IgD-negative memory B cell (primary cell): ENCODE measurements at regions not wholly inside any gene's neighbourhood (a gene's known extent, or its start where the extent isn't known, plus 50 kb on each side); places are given as distances from the start of the nearest gene placed in this dataset.

ENCODE experiments used
- H3K27ac Mint-ChIP-seq, 3 donors: one replicate each; pipeline ENCODE4 v1.8.0; 2020 to 2022; ENCODE audit warnings: mild to moderate bottlenecking in 3 of 3, mixed read lengths in 3 of 3, moderate library complexity in 1 of 3
- H3K27me3 Mint-ChIP-seq: one replicate; pipeline ENCODE4 v1.8.0; 2021; ENCODE audit warnings: mixed read lengths
- H3K36me3 Mint-ChIP-seq: one replicate; pipeline ENCODE4 v1.8.0; 2020; ENCODE audit warnings: mild to moderate bottlenecking, mixed read lengths
- H3K4me1 Mint-ChIP-seq, 3 donors: one replicate each; pipeline ENCODE4 v1.8.0; 2020 to 2022; ENCODE audit warnings: mixed read lengths in 3 of 3, mild to moderate bottlenecking in 1 of 3
- H3K4me3 Mint-ChIP-seq, 4 donors: one replicate each; pipeline ENCODE4 v1.8.0; 2020 to 2022; ENCODE audit warnings: mild to moderate bottlenecking in 4 of 4, mixed read lengths in 4 of 4, moderate library complexity in 3 of 4
- H3K9me3 Mint-ChIP-seq, 3 donors: one replicate each; pipeline ENCODE4 v1.8.0; 2020 to 2021; ENCODE audit warnings: mixed read lengths in 3 of 3, mild to moderate bottlenecking in 1 of 3

DNA sequence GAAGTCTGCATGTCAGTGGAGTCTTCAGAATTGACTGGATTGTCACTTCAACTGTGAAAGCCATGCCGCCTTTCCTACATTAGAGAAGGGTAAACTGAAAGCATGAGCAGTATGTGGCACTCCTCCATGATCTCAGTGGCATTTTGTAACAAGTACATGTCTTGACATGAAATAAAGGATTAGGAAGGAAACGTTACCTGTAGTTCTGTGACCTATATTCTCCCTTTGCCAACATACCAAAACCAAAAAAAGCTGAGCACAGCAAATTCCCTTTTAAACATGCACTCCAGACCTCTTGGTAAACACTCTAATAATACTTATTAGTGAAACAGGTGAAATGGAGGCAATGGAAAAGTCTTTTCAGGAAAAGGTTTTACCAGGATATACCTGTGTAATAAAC lies 344.2 kb downstream of the GRIA2 start:
- no peaks in the 10 kb centered on the region for H3K27me3 Mint-ChIP-seq

DNA sequence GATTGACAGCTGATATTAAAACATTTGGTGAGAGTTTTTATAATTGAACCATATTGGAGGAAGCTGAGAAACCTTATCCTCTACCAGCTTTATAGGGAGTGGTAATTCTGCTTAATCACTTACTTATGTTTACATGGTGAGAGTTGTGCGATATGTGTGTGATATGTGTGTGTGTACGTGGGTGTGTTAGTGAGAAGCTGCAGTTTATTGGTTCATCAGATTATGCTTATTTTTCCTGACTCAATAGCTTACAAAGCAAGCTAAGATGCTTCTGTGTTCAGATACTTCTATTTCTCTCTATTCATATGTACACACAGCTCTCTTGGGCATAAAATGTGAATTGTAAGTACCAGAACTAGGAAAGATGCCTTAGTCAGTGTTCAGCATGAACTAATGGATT lies 343.7 kb downstream of the GRIA2 start:
- Mint-ChIP-seq H3K4me1 (no peaks in the 10 kb centered on the region), H3K4me3 (no peak overlapping the region), H3K27ac (no peak overlapping the region), H3K27me3 (no peaks in the 10 kb centered on the region), H3K9me3 (peaks cover 0 to 3% (median 1%) of the 10 kb centered on the region in 3 donors), H3K36me3 (no peaks in the 10 kb centered on the region)

More for the DNA sequence above, 344.2 kb downstream of the GRIA2 start:
- Mint-ChIP-seq H3K4me3 (no peak overlapping the region), H3K4me1 (no peaks in the 10 kb centered on the region), H3K27ac (no peak overlapping the region), H3K36me3 (no peaks in the 10 kb centered on the region), H3K9me3 (peaks cover 0 to 3% (median 1%) of the 10 kb centered on the region in 3 donors)

DNA sequence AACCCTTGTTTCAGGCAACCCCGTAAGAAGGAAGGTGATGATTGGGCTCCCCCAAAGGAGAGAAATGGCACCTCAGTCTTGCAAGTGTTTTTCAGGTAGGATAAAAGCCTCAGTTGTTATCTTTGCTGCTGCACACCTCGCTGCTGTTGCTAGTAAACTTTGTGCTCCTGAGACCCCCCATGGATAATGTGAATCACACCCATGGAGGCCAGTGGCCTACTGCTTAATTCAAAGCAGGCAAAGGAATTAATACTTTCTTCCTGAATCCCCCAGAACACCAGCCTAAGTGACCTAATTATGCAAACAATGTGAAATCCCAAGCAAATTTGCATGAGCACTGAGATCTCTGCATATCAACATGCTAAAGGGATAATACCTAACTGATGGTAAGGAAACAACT lies 337.5 kb downstream of the GRIA2 start:
- H3K27ac Mint-ChIP-seq: no peak overlapping the region
- H3K4me1 Mint-ChIP-seq: no peaks in the 10 kb centered on the region
- H3K4me3 Mint-ChIP-seq: no peak overlapping the region
- peaks cover 0 to 2% (median 0%) of the 10 kb centered on the region in 3 donors for H3K9me3 Mint-ChIP-seq
- no peaks in the 10 kb centered on the region for H3K27me3 Mint-ChIP-seq
- H3K36me3 Mint-ChIP-seq: no peaks in the 10 kb centered on the region

DNA sequence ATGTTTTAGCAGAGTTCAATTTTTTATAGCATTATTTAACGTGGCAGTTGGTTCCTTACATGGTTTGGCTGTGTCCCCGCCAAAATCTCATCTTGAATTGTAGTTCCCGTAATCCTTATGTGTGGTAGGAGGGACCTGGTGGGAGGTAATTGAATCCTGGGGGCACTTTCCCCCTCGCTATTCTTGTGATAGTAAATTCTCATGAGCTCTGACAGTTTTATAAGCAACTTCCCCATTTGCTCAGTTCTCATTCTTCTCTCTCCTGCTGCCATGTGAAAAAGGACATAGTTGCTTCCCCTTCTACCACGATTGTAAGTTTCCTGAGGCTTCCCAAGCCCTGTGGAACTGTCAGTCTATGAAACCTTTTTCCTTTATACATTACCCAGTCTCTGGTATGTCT lies 329.5 kb downstream of the GRIA2 start:
- Mint-ChIP-seq H3K27ac (no peak overlapping the region), H3K4me1 (no peaks in the 10 kb centered on the region), H3K27me3 (no peaks in the 10 kb centered on the region), H3K36me3 (no peaks in the 10 kb centered on the region), H3K9me3 (peaks cover 1 to 4% (median 3%) of the 10 kb centered on the region in 3 donors), H3K4me3 (no peak overlapping the region)

DNA sequence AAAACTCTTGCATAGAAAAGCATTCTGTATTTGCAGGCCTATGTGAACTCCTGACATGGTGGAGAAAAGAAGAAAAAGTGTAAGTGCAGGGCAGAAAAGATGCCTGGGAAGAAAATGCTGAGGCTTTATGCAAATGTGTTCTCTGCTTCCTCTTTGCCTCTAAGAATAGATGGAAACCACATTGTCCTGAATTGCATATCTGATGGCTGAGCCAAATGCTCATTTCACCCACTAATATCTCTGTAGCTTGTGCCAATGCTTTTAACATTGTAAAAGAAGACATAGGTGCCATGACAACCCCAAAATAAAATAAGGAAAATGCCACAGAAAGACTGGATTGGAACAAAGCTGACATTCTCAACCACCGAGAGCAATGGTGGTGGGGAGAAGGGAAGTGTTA lies 307.4 kb downstream of the GRIA2 start:
- Mint-ChIP-seq H3K36me3 (no peaks in the 10 kb centered on the region), H3K9me3 (peaks cover 7 to 31% (median 12%) of the 10 kb centered on the region in 3 donors), H3K27ac (no peak overlapping the region), H3K4me1 (no peaks in the 10 kb centered on the region), H3K27me3 (no peaks in the 10 kb centered on the region), H3K4me3 (no peak overlapping the region)

DNA sequence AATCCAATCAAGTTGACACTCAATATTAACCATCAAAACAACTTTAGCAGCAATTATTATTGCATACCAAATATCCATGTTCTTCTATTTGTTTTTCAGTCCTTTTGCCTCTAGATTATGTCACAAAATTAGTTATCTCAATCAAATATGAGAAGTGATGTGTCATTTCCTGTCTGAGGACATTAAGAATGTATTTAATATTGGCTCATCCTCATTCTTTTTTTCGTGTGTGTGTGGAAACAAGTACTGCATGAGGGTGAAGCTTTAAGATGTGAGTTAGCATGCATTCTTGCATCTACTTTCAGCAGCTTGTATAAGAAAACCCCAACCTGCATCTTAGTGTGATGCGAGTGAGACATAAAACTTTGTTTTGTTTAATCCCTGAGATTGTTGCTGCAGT lies 301.4 kb downstream of the GRIA2 start:
- Mint-ChIP-seq H3K36me3 (no peaks in the 10 kb centered on the region), H3K4me3 (no peak overlapping the region), H3K27ac (no peak overlapping the region), H3K27me3 (no peaks in the 10 kb centered on the region), H3K4me1 (no peaks in the 10 kb centered on the region), H3K9me3 (peaks cover 2 to 13% (median 9%) of the 10 kb centered on the region in 3 donors)

DNA sequence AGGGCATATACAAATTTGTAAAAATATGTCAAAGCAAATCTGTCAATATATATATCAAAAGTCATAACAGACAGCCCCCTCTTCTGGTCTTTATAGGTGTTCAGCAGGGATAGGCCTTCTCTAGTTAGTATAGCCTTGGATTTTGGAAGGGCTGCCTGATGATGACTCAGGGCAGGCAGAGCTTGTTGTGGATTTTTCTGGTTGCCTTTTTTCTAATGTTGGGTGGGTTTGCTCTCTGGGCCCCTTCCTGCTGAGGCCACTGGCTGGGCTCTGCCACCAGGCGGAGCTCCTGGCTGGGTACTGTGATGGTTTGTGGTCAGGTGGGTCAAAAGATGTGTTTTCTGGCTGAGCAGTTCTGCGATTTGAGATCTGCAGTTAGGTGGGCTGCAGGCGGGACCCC lies 294.2 kb downstream of the GRIA2 start:
- H3K9me3 Mint-ChIP-seq: peaks cover 0 to under 1% (median 0%) of the 10 kb centered on the region in 3 donors
- no peaks in the 10 kb centered on the region for H3K27me3 Mint-ChIP-seq
- no peaks in the 10 kb centered on the region for H3K4me1 Mint-ChIP-seq
- no peak overlapping the region for H3K27ac Mint-ChIP-seq
- no peak overlapping the region for H3K4me3 Mint-ChIP-seq
- no peaks in the 10 kb centered on the region for H3K36me3 Mint-ChIP-seq

DNA sequence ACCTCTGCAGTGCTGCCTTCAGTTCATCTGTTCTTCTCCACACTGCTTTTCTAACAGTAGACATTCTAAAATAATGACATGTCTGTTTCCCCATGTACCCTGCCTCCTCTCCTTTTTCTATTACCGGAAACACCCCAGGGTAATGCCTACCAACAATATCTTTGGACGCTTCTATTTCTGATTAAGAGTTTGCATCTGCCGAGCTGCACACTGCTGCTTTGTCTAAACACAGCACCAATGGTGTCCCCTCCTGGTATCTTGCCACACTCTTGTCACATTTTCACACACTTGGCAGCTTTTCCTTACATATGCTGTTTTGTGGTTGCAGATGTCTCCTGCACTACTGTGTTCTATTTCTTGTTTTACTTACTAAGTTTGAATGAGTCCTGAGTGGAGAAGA lies 288.8 kb downstream of the GRIA2 start:
- H3K4me1 Mint-ChIP-seq: no peaks in the 10 kb centered on the region
- peaks cover 2 to 5% (median 5%) of the 10 kb centered on the region in 3 donors for H3K9me3 Mint-ChIP-seq
- no peaks in the 10 kb centered on the region for H3K27me3 Mint-ChIP-seq
- no peak overlapping the region for H3K27ac Mint-ChIP-seq
- no peak overlapping the region for H3K4me3 Mint-ChIP-seq
- H3K36me3 Mint-ChIP-seq: no peaks in the 10 kb centered on the region

DNA sequence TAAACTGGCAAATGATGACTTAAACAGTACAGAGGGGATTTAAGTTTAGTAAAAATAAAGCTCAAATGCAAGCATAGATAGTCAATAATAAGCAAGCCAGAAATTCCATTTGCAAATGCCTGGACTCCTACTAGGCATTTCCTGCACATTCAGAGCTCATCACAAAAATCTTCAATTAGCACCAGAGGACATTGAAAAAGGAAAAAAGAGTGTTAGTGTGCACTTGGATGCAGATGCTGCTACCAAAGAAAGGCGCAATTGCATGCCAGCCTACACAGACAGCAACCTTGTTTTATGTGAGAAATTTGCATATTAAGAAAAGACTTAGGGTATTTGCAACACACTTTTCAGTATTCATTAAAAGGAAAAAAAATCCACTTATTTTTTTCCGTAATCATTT lies 282.1 kb downstream of the GRIA2 start:
- Mint-ChIP-seq H3K4me1 (no peaks in the 10 kb centered on the region), H3K27ac (no peak overlapping the region), H3K36me3 (no peaks in the 10 kb centered on the region), H3K4me3 (no peak overlapping the region), H3K27me3 (no peaks in the 10 kb centered on the region), H3K9me3 (peaks cover 0 to 11% (median 2%) of the 10 kb centered on the region in 3 donors)

DNA sequence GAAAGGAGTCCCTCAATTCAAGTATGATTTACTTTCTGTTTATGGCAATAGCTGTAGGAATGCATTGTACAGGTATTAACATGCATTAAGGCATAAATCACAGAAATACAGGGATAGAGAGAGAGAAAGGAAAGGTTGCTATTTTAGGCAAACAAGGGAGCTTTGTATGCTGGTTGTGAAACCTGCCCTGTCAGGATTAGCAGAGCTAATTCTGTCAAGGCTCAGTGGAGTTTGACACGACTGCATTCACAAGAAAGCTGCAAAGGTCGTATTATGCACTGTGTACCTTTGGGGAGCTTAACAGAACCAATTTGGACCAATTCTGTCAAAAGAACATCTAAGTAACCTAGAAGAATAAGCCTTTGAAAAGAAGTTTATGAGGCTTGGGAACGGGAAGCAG lies 239.3 kb downstream of the GRIA2 start:
- H3K4me1 Mint-ChIP-seq: no peaks in the 10 kb centered on the region
- peaks cover 0 to 7% (median 6%) of the 10 kb centered on the region in 3 donors for H3K9me3 Mint-ChIP-seq
- no peak overlapping the region for H3K27ac Mint-ChIP-seq
- H3K4me3 Mint-ChIP-seq: no peak overlapping the region
- no peaks in the 10 kb centered on the region for H3K27me3 Mint-ChIP-seq
- H3K36me3 Mint-ChIP-seq: no peaks in the 10 kb centered on the region

DNA sequence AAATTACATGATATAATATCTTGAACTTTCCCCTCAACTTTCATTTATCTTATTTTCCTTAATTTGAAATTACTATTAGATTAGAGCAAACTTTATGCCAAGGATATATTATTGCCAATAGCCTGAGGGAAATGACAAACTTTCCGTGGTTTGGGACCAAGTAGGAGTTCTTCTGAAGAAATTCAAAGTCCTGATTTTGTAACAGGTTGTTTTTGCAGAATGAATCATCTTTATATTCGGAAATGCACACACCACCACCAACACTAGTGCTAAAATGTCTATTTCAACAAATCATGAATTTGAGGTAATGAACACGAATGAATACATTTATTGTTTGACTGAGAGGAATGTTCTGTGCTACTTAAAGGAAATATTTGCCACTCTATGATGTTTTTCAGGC lies 226.7 kb downstream of the GRIA2 start:
- H3K4me1 Mint-ChIP-seq: no peaks in the 10 kb centered on the region
- H3K36me3 Mint-ChIP-seq: no peaks in the 10 kb centered on the region
- H3K27ac Mint-ChIP-seq: no peak overlapping the region
- H3K4me3 Mint-ChIP-seq: no peak overlapping the region
- H3K27me3 Mint-ChIP-seq: no peaks in the 10 kb centered on the region
- H3K9me3 Mint-ChIP-seq: peaks cover 1 to 3% (median 2%) of the 10 kb centered on the region in 3 donors

DNA sequence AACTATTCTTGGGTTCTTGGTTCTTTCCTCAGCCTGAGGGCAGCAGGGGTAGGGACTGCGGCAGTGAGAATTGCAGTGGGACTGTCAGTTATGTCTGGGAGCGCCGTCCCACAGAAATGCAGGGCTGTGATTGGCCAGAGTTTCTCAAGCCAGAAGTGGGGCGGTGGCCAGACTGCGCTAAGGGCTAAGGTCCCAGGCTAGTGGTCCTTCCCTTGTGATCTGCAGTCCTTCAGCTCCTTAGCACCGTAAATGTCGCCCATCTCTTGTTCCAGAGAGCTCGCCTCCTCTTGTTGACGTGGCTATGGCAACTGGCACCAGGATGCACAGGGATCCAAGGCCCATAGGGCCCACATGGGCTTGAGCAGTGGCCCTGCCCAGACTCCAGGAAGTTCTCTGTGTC lies 223.5 kb downstream of the GRIA2 start:
- Mint-ChIP-seq H3K36me3 (no peaks in the 10 kb centered on the region), H3K4me1 (no peaks in the 10 kb centered on the region), H3K9me3 (peaks cover 0 to 3% (median 1%) of the 10 kb centered on the region in 3 donors), H3K27ac (no peak overlapping the region), H3K4me3 (no peak overlapping the region), H3K27me3 (no peaks in the 10 kb centered on the region)

DNA sequence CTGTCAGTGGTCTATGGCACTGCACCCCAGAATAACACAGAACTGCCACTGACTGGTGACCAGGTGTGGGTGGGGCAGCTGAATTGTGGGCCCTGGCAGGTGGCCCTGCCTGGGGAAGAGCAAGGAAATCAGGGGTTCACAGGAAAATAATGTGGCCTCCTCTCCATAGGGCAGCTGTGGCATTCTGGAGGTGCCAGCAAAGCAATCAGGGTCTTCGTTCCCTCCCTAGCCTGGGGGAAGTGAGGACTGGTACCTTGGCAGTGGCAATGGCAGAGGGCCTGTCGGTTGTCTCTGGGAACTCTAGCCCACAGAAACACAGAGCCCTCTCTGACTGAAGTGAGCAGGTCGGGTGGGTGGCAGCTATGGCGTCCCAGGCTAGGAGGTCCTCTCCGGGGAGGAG lies 223.0 kb downstream of the GRIA2 start:
- H3K4me1 Mint-ChIP-seq: no peaks in the 10 kb centered on the region
- H3K27me3 Mint-ChIP-seq: no peaks in the 10 kb centered on the region
- no peak overlapping the region for H3K4me3 Mint-ChIP-seq
- H3K27ac Mint-ChIP-seq: no peak overlapping the region
- no peaks in the 10 kb centered on the region for H3K36me3 Mint-ChIP-seq
- peaks cover 0 to 3% (median 1%) of the 10 kb centered on the region in 3 donors for H3K9me3 Mint-ChIP-seq

DNA sequence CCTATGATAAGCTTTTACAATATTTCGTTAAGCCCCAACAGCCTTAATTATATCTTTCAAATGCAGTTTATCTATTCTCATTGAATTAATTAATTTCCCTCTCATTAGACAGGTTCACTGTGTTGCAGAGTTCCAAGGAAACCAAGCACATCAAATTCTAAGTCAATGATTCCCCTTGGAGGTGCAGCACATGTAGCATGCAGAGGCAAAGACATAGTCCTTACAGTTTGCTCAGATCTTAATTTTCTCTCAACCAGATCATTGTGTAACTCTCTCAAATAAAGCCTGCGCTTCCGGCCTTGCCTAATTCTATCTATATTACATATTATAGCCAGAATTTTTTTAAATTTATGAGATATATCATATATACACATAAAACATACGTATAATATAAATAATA lies 205.4 kb downstream of the GRIA2 start:
- Mint-ChIP-seq H3K27me3 (no peaks in the 10 kb centered on the region), H3K4me3 (no peak overlapping the region), H3K27ac (no peak overlapping the region), H3K9me3 (peaks cover 7 to 22% (median 12%) of the 10 kb centered on the region in 3 donors), H3K4me1 (no peaks in the 10 kb centered on the region), H3K36me3 (no peaks in the 10 kb centered on the region)

DNA sequence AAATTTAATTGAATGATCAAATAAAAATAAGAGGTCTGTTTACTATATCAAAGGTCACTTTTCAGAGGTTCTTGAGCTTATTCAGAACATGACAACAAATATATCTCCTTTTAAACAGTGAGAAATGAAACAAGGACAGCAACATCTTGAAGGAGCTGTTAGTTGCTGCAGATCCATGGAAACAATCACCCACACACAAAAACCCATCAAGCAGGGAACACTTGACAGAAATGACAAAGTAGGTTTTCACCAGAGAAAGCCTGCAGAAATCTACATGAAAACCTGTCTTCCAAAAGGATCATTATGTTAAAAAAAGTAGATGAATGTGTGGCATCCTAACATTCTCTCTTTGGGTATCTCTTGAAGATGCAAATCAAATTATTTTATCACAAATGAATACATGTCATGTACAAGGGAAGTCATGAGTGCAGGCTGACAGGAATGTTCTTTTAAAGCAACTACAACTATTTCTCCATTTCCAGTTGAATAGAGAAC lies 203.0 kb downstream of the GRIA2 start:
- Mint-ChIP-seq H3K27ac (no peak overlapping the region), H3K4me3 (no peak overlapping the region), H3K36me3 (no peaks in the 10 kb centered on the region), H3K4me1 (no peaks in the 10 kb centered on the region), H3K27me3 (no peaks in the 10 kb centered on the region), H3K9me3 (peaks cover 7 to 17% (median 12%) of the 10 kb centered on the region in 3 donors)

DNA sequence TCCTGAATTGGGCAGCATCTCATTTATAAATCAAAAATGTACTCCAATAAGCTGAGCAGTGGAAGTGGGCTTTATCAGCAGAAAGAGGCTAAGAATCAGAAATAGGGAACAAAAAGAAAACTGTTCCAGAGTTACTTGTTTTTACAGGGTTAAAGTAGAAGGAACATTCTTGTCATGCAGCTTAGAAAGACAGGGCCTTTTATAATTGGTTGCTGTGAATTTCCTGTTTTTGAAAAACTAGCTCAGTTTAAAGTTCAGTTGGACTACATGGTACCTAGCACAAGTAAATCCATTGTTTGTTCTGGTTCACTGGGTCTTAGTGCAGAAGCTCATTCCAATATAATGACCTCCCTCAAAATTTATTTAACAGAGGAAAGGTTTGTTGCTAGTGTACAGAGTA lies 200.8 kb downstream of the GRIA2 start:
- Mint-ChIP-seq H3K9me3 (peaks cover 0 to 14% (median 6%) of the 10 kb centered on the region in 3 donors), H3K4me3 (no peak overlapping the region), H3K27me3 (no peaks in the 10 kb centered on the region), H3K36me3 (no peaks in the 10 kb centered on the region), H3K4me1 (no peaks in the 10 kb centered on the region), H3K27ac (no peak overlapping the region)
